ENCODE measurements at regions not wholly inside any gene's neighbourhood (a gene's known extent, or its start where the extent isn't known, plus 50 kb on each side); places are given as distances from the start of the nearest gene placed in this dataset.

DNA sequence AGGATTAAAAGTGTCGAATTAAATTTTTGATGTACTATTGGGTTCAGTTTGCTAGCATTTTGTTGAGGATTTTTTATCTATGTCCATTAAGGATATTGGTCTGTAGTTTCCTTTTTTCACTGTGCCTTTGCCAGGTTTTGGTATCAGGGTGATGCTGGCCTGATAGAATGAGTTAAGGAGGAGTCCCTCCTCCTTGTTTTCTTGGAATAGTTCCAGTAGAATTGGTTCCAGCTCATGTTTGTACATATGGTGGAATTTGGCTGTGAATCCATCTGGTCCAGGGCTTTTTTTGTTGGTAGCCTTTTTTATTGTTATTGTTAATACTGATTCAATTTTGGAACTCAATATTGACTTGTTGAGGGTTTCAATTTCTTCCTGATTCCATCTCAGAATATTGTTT lies 141.8 kb downstream of the SIM1 start:
- TF ChIP-seq, protein P1, sequence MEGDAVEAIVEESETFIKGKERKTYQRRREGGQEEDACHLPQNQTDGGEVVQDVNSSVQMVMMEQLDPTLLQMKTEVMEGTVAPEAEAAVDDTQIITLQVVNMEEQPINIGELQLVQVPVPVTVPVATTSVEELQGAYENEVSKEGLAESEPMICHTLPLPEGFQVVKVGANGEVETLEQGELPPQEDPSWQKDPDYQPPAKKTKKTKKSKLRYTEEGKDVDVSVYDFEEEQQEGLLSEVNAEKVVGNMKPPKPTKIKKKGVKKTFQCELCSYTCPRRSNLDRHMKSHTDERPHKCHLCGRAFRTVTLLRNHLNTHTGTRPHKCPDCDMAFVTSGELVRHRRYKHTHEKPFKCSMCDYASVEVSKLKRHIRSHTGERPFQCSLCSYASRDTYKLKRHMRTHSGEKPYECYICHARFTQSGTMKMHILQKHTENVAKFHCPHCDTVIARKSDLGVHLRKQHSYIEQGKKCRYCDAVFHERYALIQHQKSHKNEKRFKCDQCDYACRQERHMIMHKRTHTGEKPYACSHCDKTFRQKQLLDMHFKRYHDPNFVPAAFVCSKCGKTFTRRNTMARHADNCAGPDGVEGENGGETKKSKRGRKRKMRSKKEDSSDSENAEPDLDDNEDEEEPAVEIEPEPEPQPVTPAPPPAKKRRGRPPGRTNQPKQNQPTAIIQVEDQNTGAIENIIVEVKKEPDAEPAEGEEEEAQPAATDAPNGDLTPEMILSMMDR (IDR thresholded peaks at IDR 0.05; ENCODE audit: insufficient read depth, low read length, poor library complexity, severe bottlenecking), result no peak
- no peak for TF ChIP-seq EZH2phosphoT487 (conservative IDR thresholded peaks at IDR 0.05; ENCODE audit: low read length)
